Kidney (tissue), 13 donors: ENCODE measurements at regions not wholly inside any gene's neighbourhood (a gene's known extent, or its start where the extent isn't known, plus 50 kb on each side); places are given as distances from the start of the nearest gene placed in this dataset.

ENCODE experiments used
- DNase-seq, 5 donors: peaks; one replicate each; pipeline ENCODE4 v3.0.0-alpha.2; 2013 to 2020
- FAIRE-seq: peaks from 2 replicates; lab custom pipeline; 2012; peaks lifted over from hg19 to GRCh38; lab: Jason Lieb, UNC
- H3K27ac ChIP-seq, 2 donors: one replicate each; pipeline ENCODE4 v1.7.0; 2013; ENCODE audit warnings: low read depth in 2 of 2, low read length in 2 of 2, inconsistent platforms in 1 of 2
- H3K27me3 ChIP-seq: one replicate; pipeline ENCODE4 v1.7.1; 2013; ENCODE audit warnings: low read length, inconsistent platforms; ENCODE audit not compliant: control insufficient read depth, insufficient read depth
- H3K36me3 ChIP-seq, 3 donors: one replicate each; pipeline versions ENCODE4 v1.7.0 to v1.7.1; 2013; ENCODE audit warnings: low read length in 3 of 3, control low read depth in 1 of 3, inconsistent platforms in 1 of 3; ENCODE audit not compliant: insufficient read depth in 3 of 3, control insufficient read depth in 2 of 3
- H3K4me1 ChIP-seq, 3 donors: one replicate each; pipeline versions ENCODE4 v1.7.0 to v1.7.1; 2013; ENCODE audit warnings: low read length in 3 of 3, inconsistent platforms in 1 of 3, low read depth in 1 of 3; ENCODE audit not compliant: control insufficient read depth in 2 of 3, insufficient read depth in 2 of 3
- H3K4me3 ChIP-seq, 3 donors: one replicate each; pipeline versions ENCODE4 v1.7.0 to v1.8.1; 2013; ENCODE audit warnings: low read length in 3 of 3, control low read depth in 1 of 3, inconsistent platforms in 1 of 3
- H3K9ac ChIP-seq, 3 donors: one replicate each; pipeline versions ENCODE4 v1.7.0 to v1.7.1; 2013; ENCODE audit warnings: low read length in 3 of 3, control low read depth in 1 of 3, inconsistent platforms in 1 of 3
- H3K9me3 ChIP-seq, 3 donors: one replicate each; pipeline versions ENCODE4 v1.7.0 to v1.7.1; 2013; ENCODE audit warnings: low read length in 3 of 3, control low read depth in 1 of 3, inconsistent platforms in 1 of 3; ENCODE audit not compliant: control insufficient read depth in 2 of 3, insufficient read depth in 1 of 3
- intact Hi-C: fragments of 100-400 bp; cut with DNase I; formaldehyde crosslinking; loops from one replicate; pipeline ENCODE4 v1.11.1; 2022
- TF ChIP-seq, protein P1 (sequence below): IDR thresholded peaks from 3 replicates; pipeline ENCODE4 v1.5.1; 2012; ENCODE audit warnings: mild to moderate bottlenecking, moderate library complexity, borderline replicate concordance; ENCODE audit not compliant: insufficient read depth; ENCODE audit errors: extremely low read depth
- donor health status: control.
- donor health status: control.
- donor health status: control.
- donor health status: control.
- donor health status: control.
- donor health status: DM: yes; HTN: yes; CAD: no.
- donor health status: Normal renal cell carcinoma (clear cell type).

DNA sequence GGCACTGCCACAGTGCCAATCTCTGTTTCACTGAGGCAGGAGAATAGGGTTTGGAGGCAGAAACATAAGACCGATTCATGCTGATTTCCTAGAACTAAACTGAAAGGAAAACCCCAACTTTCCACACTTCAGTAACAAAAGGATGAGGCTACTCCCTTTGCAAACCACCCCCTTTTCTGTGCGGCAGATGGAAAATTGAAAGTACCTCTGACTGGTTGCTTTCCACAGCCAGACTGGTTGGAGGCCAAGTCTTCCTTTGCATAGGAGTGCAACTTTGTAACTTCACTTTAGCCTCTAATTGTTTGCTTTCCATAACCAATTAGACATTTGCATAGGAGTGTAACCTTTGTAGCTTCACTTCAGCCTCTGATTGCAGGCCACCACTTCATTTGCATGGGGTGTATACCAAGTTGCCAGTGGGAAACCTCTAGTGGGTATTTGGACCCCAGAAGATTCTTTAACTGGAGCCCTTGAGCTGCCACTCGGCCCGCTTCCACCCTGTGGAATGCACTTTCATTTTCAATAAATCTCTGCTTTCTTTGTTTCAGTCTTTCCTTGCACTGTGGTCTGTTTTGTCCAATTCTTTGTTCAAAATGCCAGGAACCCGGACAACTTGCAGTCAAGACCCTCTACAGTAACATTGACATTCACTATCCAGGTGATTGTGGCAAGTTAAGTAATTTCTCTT lies 252.0 kb downstream of the UTP18 start:
- Histone ChIP-seq H3K27ac (no peak overlapping the region), H3K4me1 (no peaks in the 10 kb centered on the region), H3K9me3 (no peaks in the 10 kb centered on the region), H3K36me3 (no peaks in the 10 kb centered on the region), H3K27me3 (no peaks in the 10 kb centered on the region), H3K9ac (no peak overlapping the region), H3K4me3 (no peak overlapping the region)
- FAIRE-seq (no peak), DNase-seq (no peak)
- intact Hi-C loops: no loop called here
- TF ChIP-seq, protein P1, sequence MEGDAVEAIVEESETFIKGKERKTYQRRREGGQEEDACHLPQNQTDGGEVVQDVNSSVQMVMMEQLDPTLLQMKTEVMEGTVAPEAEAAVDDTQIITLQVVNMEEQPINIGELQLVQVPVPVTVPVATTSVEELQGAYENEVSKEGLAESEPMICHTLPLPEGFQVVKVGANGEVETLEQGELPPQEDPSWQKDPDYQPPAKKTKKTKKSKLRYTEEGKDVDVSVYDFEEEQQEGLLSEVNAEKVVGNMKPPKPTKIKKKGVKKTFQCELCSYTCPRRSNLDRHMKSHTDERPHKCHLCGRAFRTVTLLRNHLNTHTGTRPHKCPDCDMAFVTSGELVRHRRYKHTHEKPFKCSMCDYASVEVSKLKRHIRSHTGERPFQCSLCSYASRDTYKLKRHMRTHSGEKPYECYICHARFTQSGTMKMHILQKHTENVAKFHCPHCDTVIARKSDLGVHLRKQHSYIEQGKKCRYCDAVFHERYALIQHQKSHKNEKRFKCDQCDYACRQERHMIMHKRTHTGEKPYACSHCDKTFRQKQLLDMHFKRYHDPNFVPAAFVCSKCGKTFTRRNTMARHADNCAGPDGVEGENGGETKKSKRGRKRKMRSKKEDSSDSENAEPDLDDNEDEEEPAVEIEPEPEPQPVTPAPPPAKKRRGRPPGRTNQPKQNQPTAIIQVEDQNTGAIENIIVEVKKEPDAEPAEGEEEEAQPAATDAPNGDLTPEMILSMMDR: no peak

DNA sequence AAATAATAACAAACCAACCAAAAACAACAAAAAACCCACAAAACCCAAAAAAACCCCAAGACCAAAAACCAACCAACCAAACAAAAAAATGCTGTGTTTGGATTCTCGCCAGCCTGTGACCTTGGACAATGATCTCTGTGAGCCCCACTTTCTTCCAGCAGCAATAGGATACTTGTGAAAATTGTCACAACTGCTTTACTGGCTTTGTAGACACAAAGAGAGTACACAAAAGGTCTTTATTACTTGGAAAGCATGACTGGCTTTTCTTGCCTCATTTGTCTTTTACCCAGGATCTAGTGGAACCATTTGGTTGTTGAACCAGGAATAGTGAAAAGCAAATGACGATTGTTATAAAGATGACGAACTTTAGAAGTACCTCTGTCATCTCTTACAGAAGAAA lies 256.6 kb downstream of the UTP18 start:
- Histone ChIP-seq H3K4me3 (no peak overlapping the region), H3K27me3 (no peaks in the 10 kb centered on the region), H3K27ac (no peak overlapping the region), H3K9ac (no peak overlapping the region), H3K36me3 (no peaks in the 10 kb centered on the region), H3K4me1 (no peaks in the 10 kb centered on the region), H3K9me3 (no peaks in the 10 kb centered on the region)
- DNase-seq (no peak), FAIRE-seq (no peak)
- intact Hi-C loops: no loop called here
- TF ChIP-seq, protein P1: no peak

GRCh38 chr17:51524524-51524923 lies 264.2 kb downstream of the UTP18 start:
- Histone ChIP-seq H3K4me3 (no peak overlapping the region), H3K9ac (no peak overlapping the region), H3K9me3 (no peaks in the 10 kb centered on the region), H3K36me3 (no peaks in the 10 kb centered on the region), H3K4me1 (no peaks in the 10 kb centered on the region), H3K27ac (no peak overlapping the region), H3K27me3 (no peaks in the 10 kb centered on the region)
- TF ChIP-seq, protein P1: no peak
- no peak for DNase-seq
- FAIRE-seq: no peak
- intact Hi-C loops: no loop called here

DNA sequence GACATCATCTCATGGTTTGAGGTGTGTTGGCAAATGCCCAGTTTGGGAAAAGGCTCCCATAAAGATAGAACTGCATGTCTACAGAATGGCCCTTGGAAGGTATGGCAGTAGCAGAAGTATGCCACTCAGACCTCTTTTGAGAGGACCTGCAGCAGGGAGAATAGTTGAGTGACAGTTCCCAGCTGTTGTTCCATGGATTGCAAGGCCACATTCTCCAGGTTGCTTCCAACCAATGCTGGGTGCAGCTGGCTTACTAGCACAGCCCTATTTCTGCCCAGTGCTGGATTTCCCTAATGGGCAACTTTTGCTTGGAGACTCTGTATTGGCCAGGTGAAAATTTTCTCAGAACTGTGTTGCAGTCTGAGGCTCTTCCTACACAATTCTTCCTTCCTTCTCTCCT lies 266.2 kb downstream of the UTP18 start:
- TF ChIP-seq, protein P1: no peak
- H3K9ac ChIP-seq: no peak overlapping the region
- no peaks in the 10 kb centered on the region for H3K27me3 ChIP-seq
- FAIRE-seq (no peak), DNase-seq (no peak)
- no peaks in the 10 kb centered on the region for H3K36me3 ChIP-seq
- H3K9me3 ChIP-seq: no peaks in the 10 kb centered on the region
- H3K4me1 ChIP-seq: no peaks in the 10 kb centered on the region
- intact Hi-C loops: no loop called here
- no peak overlapping the region for H3K4me3 ChIP-seq
- no peak overlapping the region for H3K27ac ChIP-seq
